ENCODE measurements at regions not wholly inside any gene's neighbourhood (a gene's known extent, or its start where the extent isn't known, plus 50 kb on each side); places are given as distances from the start of the nearest gene placed in this dataset.

DNA sequence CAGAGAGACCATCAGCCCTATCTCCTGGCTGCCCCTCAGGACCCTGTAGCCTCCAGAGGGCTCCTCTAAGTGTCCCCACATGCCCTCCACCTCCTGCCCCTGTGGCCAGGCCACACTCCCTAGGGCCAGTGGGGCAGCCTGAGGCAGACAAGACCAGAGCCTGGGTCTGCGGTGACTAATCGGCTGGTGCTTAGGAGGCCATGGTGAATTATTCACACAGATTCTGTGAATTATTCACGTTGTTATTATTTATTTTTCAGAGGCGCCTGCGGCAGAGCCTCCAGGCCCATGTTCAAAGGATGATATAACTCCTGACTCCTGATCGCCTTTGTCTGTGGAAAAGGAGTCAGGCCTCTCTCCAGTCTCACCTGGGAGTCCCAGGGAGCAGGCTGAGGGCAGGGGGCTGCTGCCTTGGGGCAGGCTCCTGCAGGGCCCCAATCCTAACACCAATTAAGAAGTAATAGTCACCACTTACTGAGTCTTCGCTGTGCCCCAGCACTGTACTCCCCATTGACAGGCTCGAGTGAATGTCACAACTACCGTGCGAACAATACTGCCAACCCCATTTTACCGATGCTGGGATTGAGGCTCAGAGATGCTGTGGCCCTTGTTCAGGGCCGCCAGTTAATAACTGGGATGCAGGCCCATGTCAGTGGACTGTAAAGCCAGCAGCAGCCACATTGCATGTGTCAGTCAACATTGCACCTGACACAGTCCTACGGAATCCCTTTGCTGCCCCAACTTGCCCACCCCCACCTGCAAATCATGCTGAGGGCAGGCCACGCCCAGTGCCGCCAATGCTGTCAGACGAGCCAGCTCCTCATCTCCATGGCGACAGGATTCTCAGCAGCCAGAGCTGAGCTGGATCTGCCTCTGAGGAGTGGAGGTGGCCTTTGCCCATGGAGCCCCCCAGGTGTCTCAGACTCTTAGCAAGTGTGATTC, 94.9 kb downstream of the PCDH1 start:
- TF ChIP-seq, protein P1, sequence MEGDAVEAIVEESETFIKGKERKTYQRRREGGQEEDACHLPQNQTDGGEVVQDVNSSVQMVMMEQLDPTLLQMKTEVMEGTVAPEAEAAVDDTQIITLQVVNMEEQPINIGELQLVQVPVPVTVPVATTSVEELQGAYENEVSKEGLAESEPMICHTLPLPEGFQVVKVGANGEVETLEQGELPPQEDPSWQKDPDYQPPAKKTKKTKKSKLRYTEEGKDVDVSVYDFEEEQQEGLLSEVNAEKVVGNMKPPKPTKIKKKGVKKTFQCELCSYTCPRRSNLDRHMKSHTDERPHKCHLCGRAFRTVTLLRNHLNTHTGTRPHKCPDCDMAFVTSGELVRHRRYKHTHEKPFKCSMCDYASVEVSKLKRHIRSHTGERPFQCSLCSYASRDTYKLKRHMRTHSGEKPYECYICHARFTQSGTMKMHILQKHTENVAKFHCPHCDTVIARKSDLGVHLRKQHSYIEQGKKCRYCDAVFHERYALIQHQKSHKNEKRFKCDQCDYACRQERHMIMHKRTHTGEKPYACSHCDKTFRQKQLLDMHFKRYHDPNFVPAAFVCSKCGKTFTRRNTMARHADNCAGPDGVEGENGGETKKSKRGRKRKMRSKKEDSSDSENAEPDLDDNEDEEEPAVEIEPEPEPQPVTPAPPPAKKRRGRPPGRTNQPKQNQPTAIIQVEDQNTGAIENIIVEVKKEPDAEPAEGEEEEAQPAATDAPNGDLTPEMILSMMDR (conservative IDR thresholded peaks at IDR 0.05; ENCODE audit: low read depth, low read length), result no peak
- TF ChIP-seq EZH2 (IDR thresholded peaks at IDR 0.05; ENCODE audit: low read length, unreplicated experiment), result no peak
- TF ChIP-seq EZH2phosphoT487 (IDR thresholded peaks at IDR 0.05; ENCODE audit: borderline replicate concordance, low read length), result no peak
- ChIA-PET CTCF (no interaction called here), POLR2A (ENCODE audit: unreplicated experiment) (no interaction called here)
- Histone ChIP-seq H4K20me1 (ENCODE audit: low read length) (no peaks in the 10 kb centered on the region), H3K36me3 (ENCODE audit: low read depth, low read length) (no peaks in the 10 kb centered on the region), H3K9me2 (replicated peaks; ENCODE audit: low read length) (no peaks in the 10 kb centered on the region), H3K9me3 (ENCODE audit: low read length) (no peaks in the 10 kb centered on the region), H3K27me3 (ENCODE audit: low read length) (no peaks in the 10 kb centered on the region), H3F3A (ENCODE audit: low read length, unreplicated experiment) (no peaks in the 10 kb centered on the region), H3K4me1 (ENCODE audit: insufficient read depth, low read length) (peaks cover 3% of the 10 kb centered on the region; the same call in 1 of the 2 replicates), H3K4me2 (ENCODE audit: low read length) (no peak overlapping the region), H3K4me3 (ENCODE audit: low read length) (no peak overlapping the region), H2AFZ (ENCODE audit: low read length) (no peak overlapping the region), H3K9ac (ENCODE audit: low read length) (no peak overlapping the region), H3K79me2 (ENCODE audit: low read length) (no peaks in the 10 kb centered on the region), H3K27ac (ENCODE audit: low read length) (no peak overlapping the region)
- intact Hi-C loops (cut with micrococcal nuclease), result no loop called here
- ATAC-seq (no peak), DNase-seq (no peak)
- no TSS peak for BruUV-seq (replicated peaks)

DNA sequence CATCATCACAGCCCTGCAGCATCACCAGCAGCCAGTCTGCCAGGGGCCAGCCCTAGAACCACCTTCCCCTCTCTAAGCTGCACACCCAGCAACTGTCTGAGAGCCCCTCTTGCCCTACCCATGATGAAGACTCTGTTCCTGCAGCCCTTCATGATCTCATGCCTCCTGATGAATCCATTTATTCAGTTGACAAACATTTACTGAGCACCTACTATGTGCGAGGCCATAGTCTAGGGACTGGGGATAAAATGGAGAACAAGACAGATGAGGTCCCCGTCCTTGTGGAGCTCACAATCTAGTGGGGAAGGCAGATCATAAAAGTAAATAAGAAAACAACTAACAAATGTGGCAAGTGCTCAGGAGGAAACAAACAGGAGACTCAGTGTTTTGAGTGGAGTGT, 96.3 kb downstream of the PCDH1 start:
- Histone ChIP-seq H3K9ac (ENCODE audit: low read length) (no peak overlapping the region), H3K4me3 (ENCODE audit: low read length) (no peak overlapping the region), H3K36me3 (ENCODE audit: low read depth, low read length) (no peaks in the 10 kb centered on the region), H3K4me1 (ENCODE audit: insufficient read depth, low read length) (peaks cover 3% of the 10 kb centered on the region; the same call in 1 of the 2 replicates), H3F3A (ENCODE audit: low read length, unreplicated experiment) (no peaks in the 10 kb centered on the region), H3K27me3 (ENCODE audit: low read length) (no peaks in the 10 kb centered on the region), H3K9me2 (replicated peaks; ENCODE audit: low read length) (no peaks in the 10 kb centered on the region), H2AFZ (ENCODE audit: low read length) (no peak overlapping the region), H3K4me2 (ENCODE audit: low read length) (no peak overlapping the region), H4K20me1 (ENCODE audit: low read length) (no peaks in the 10 kb centered on the region), H3K9me3 (ENCODE audit: low read length) (no peaks in the 10 kb centered on the region), H3K79me2 (ENCODE audit: low read length) (no peaks in the 10 kb centered on the region), H3K27ac (ENCODE audit: low read length) (no peak overlapping the region)
- TF ChIP-seq EZH2phosphoT487 (IDR thresholded peaks at IDR 0.05; ENCODE audit: borderline replicate concordance, low read length), result no peak
- TF ChIP-seq, protein P1 (conservative IDR thresholded peaks at IDR 0.05; ENCODE audit: low read depth, low read length), result no peak
- ChIA-PET POLR2A (ENCODE audit: unreplicated experiment) (no interaction called here), CTCF (interaction anchor here (0.5 kb wide), 1 partner anchor 276 kb away, joined by 3 read pairs; no protein-coding TSS in a partner anchor)
- BruUV-seq (replicated peaks), result no TSS peak
- ATAC-seq (no peak), DNase-seq (no peak)
- intact Hi-C loops (cut with micrococcal nuclease), result no loop called here
